Fibroblast of lung (primary cell): ENCODE measurements at regions not wholly inside any gene's neighbourhood (a gene's known extent, or its start where the extent isn't known, plus 50 kb on each side); places are given as distances from the start of the nearest gene placed in this dataset.

ENCODE experiments used
- DNase-seq, 2 donors: peaks; one replicate each; pipeline versions ENCODE4 v3.0.0 to v3.0.0-alpha.2; 2010; ENCODE audit warnings: low read depth in 2 of 2
- H2AFZ ChIP-seq: 2 replicates; pipeline ENCODE4 v1.5.1; 2012; ENCODE audit warnings: low read length, control low read depth, inconsistent platforms
- H3K27ac ChIP-seq: 2 replicates; pipeline ENCODE4 v1.5.1; 2011; ENCODE audit warnings: low read length, control low read depth; ENCODE audit not compliant: insufficient read depth
- H3K27me3 ChIP-seq: 2 replicates; pipeline ENCODE4 v1.5.1; 2011; ENCODE audit warnings: mild to moderate bottlenecking, low read length; ENCODE audit not compliant: control insufficient read depth, insufficient read depth
- H3K36me3 ChIP-seq: 2 replicates; pipeline ENCODE4 v1.5.1; 2011; ENCODE audit warnings: low read length; ENCODE audit not compliant: control insufficient read depth, insufficient read depth
- H3K4me1 ChIP-seq: 2 replicates; pipeline ENCODE4 v1.5.1; 2011; ENCODE audit warnings: low read length; ENCODE audit not compliant: control insufficient read depth, insufficient read depth; ENCODE audit errors: extremely low read depth
- H3K4me2 ChIP-seq: 2 replicates; pipeline ENCODE4 v1.5.1; 2011; ENCODE audit warnings: low read length, control low read depth; ENCODE audit not compliant: insufficient read depth; ENCODE audit errors: extremely low read depth
- H3K4me3 ChIP-seq, 4 experiments: fragments of 200-600 bp in 1 of 4; sonication (generic) in 1 of 4; replicated peaks in 1 of 4; 2 replicates each; pipeline ENCODE4 v1.5.1; 2011 to 2016; ENCODE audit warnings: low read length in 4 of 4, low read depth in 3 of 4, mild to moderate bottlenecking in 3 of 4, control low read depth in 2 of 4, inconsistent platforms in 1 of 4, mixed read lengths in 1 of 4; ENCODE audit not compliant: insufficient read depth in 1 of 4; ENCODE audit errors: control extremely low read depth in 1 of 4
- H3K79me2 ChIP-seq: 2 replicates; pipeline ENCODE4 v1.5.1; 2012; ENCODE audit warnings: mild to moderate bottlenecking, low read length, inconsistent platforms; ENCODE audit not compliant: control insufficient read depth, insufficient read depth
- H3K9ac ChIP-seq: 2 replicates; pipeline ENCODE4 v1.5.1; 2011; ENCODE audit warnings: mild to moderate bottlenecking, low read length, control low read depth; ENCODE audit not compliant: insufficient read depth
- H3K9me3 ChIP-seq: 2 replicates; pipeline ENCODE4 v1.5.1; 2012; ENCODE audit warnings: low read depth, low read length; ENCODE audit not compliant: control insufficient read depth, insufficient read depth
- H4K20me1 ChIP-seq: 2 replicates; pipeline ENCODE4 v1.5.1; 2011; ENCODE audit warnings: low read length; ENCODE audit not compliant: control insufficient read depth, insufficient read depth; ENCODE audit errors: extremely low read depth
- EZH2 ChIP-seq: IDR thresholded peaks from 2 replicates; pipeline ENCODE4 v1.5.1; 2012; ENCODE audit warnings: low read length, control low read depth, mild to moderate bottlenecking; ENCODE audit errors: missing control alignments
- TF ChIP-seq, protein P1 (sequence below), 2 donors: IDR thresholded peaks in 1 of 2; conservative IDR thresholded peaks in 1 of 2; 1 replicate in 1 of 2; 2 replicates in 1 of 2; pipeline ENCODE4 v1.5.1; 2011 to 2012; ENCODE audit warnings: low read length in 2 of 2, control low read depth in 1 of 2, inconsistent platforms in 1 of 2, low read depth in 1 of 2, mild to moderate bottlenecking in 1 of 2

DNA sequence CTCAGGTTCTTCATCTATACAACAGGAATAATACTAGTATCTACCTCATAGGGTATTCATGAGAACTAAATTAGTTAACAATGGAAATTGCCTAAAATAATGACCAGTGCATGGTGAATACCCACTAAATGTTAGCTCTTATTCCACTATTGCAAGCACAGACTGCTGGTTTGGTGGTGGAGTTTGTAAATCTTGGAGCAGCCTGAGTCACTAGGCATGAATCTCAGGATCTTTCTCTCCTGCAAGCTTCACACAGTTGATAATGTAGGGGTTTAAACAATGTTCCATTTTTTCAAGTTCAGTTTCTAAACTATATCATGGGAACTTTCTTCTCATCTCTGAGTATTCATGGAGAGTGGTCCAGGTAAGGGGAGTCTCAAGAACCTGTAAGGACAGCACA is 84.0 kb downstream of the OSR1 start:
- no peak overlapping the region for H3K4me2 ChIP-seq
- no peaks in the 10 kb centered on the region for H3K36me3 ChIP-seq
- no peaks in the 10 kb centered on the region for H3K27me3 ChIP-seq
- TF ChIP-seq, protein P1, sequence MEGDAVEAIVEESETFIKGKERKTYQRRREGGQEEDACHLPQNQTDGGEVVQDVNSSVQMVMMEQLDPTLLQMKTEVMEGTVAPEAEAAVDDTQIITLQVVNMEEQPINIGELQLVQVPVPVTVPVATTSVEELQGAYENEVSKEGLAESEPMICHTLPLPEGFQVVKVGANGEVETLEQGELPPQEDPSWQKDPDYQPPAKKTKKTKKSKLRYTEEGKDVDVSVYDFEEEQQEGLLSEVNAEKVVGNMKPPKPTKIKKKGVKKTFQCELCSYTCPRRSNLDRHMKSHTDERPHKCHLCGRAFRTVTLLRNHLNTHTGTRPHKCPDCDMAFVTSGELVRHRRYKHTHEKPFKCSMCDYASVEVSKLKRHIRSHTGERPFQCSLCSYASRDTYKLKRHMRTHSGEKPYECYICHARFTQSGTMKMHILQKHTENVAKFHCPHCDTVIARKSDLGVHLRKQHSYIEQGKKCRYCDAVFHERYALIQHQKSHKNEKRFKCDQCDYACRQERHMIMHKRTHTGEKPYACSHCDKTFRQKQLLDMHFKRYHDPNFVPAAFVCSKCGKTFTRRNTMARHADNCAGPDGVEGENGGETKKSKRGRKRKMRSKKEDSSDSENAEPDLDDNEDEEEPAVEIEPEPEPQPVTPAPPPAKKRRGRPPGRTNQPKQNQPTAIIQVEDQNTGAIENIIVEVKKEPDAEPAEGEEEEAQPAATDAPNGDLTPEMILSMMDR (conservative IDR thresholded peaks at IDR 0.05 in 1 of 2, IDR thresholded peaks at IDR 0.05 in 1 of 2; ENCODE audit: low read depth in 1 of 2, low read length in 2 of 2): no peak
- TF ChIP-seq EZH2: no peak
- H3K9ac ChIP-seq: no peak overlapping the region
- DNase-seq: no peak
- no peaks in the 10 kb centered on the region for H4K20me1 ChIP-seq
- no peak overlapping the region for H3K27ac ChIP-seq
- no peak overlapping the region for H3K4me3 ChIP-seq
- no peaks in the 10 kb centered on the region for H3K4me1 ChIP-seq
- H3K79me2 ChIP-seq: no peaks in the 10 kb centered on the region
- H3K9me3 ChIP-seq: no peaks in the 10 kb centered on the region
- no peak overlapping the region for H2AFZ ChIP-seq

DNA sequence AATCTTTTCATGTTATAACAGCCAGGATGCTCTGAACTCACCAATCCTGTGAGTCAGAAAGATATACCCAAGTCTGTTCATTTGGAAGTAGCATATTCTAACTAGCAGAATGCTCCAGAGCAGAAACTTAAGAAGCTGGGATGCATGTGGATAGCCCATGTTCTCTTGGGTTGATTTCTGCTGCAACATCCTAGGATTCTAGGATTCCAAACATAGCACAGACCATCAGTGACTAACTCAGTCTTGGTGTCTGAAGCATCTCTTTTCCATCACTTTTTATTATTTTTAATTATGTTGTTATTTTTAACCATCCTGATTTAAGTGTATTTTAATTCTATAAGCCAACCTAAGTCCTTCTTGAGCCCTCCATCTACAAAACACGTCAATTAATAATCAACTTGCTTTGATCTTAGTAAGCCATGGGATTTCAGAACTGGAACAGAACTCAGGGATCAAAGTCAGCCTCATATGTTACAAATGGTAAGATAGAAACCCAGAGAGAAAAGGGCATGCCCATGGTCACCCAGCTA is 85.4 kb downstream of the OSR1 start:
- H3K4me2 ChIP-seq: no peak overlapping the region
- no peaks in the 10 kb centered on the region for H3K36me3 ChIP-seq
- no peaks in the 10 kb centered on the region for H3K27me3 ChIP-seq
- H3K4me3 ChIP-seq: no peak overlapping the region
- no peak overlapping the region for H3K27ac ChIP-seq
- H3K79me2 ChIP-seq: no peaks in the 10 kb centered on the region
- H3K4me1 ChIP-seq: no peaks in the 10 kb centered on the region
- no peak overlapping the region for H3K9ac ChIP-seq
- DNase-seq: no peak
- H3K9me3 ChIP-seq: no peaks in the 10 kb centered on the region
- no peaks in the 10 kb centered on the region for H4K20me1 ChIP-seq
- TF ChIP-seq, protein P1 (conservative IDR thresholded peaks at IDR 0.05 in 1 of 2, IDR thresholded peaks at IDR 0.05 in 1 of 2; ENCODE audit: low read depth in 1 of 2, low read length in 2 of 2): no peak
- no peak for TF ChIP-seq EZH2
- H2AFZ ChIP-seq: no peak overlapping the region

DNA sequence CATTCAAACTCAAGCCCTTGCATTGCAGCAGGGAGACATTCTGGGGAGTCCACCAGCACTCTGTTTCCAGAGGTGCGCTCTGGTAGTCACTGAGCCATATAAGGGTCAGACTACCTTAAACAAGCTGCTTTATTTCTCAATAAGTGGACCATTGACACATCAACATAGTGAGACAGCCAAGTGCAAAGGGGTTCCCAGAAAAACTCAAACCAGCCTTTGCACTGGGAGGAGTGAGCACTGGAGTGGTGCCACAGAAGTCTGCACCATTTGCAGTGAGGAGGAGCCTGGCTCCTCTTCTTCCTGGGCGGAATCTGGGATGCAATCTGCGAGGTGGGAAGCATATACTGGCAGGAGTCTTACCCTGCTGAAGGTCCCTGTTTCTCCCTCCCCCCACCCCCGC is 86.4 kb downstream of the OSR1 start:
- TF ChIP-seq, protein P1 (conservative IDR thresholded peaks at IDR 0.05 in 1 of 2, IDR thresholded peaks at IDR 0.05 in 1 of 2; ENCODE audit: low read depth in 1 of 2, low read length in 2 of 2): no peak
- TF ChIP-seq EZH2: no peak
- no peak overlapping the region for H3K4me2 ChIP-seq
- H2AFZ ChIP-seq: no peak overlapping the region
- H3K4me1 ChIP-seq: no peaks in the 10 kb centered on the region
- H3K9me3 ChIP-seq: no peaks in the 10 kb centered on the region
- no peak overlapping the region for H3K4me3 ChIP-seq
- H3K27ac ChIP-seq: no peak overlapping the region
- H3K27me3 ChIP-seq: no peaks in the 10 kb centered on the region
- no peak for DNase-seq
- H3K36me3 ChIP-seq: no peaks in the 10 kb centered on the region
- H3K79me2 ChIP-seq: no peaks in the 10 kb centered on the region
- no peak overlapping the region for H3K9ac ChIP-seq
- no peaks in the 10 kb centered on the region for H4K20me1 ChIP-seq
